Immature natural killer cell (primary cell): ENCODE measurements at regions not wholly inside any gene's neighbourhood (a gene's known extent, or its start where the extent isn't known, plus 50 kb on each side); places are given as distances from the start of the nearest gene placed in this dataset.

Source experiments
- DNase-seq, 3 donors: peaks; one replicate each; pipeline ENCODE4 v3.0.0; 2022; ENCODE audit warnings: mixed read lengths in 1 of 3
- H3K27ac Mint-ChIP-seq, 6 donors: one replicate each; pipeline ENCODE4 v1.8.0; 2020; ENCODE audit warnings: mixed read lengths in 6 of 6, mild to moderate bottlenecking in 5 of 6, inconsistent platforms in 4 of 6, moderate library complexity in 3 of 6
- H3K27me3 Mint-ChIP-seq, 3 donors: one replicate each; pipeline ENCODE4 v1.8.0; 2020 to 2021; ENCODE audit warnings: low read depth in 3 of 3, mild to moderate bottlenecking in 3 of 3, mixed read lengths in 3 of 3, moderate library complexity in 3 of 3, inconsistent platforms in 1 of 3
- H3K36me3 Mint-ChIP-seq, 3 donors: one replicate each; pipeline ENCODE4 v1.8.0; 2020; ENCODE audit warnings: mixed read lengths in 3 of 3, inconsistent platforms in 2 of 3, mild to moderate bottlenecking in 2 of 3
- H3K4me1 Mint-ChIP-seq, 2 donors: one replicate each; pipeline ENCODE4 v1.8.0; 2020; ENCODE audit warnings: inconsistent platforms in 2 of 2, mild to moderate bottlenecking in 2 of 2, mixed read lengths in 2 of 2, moderate library complexity in 1 of 2
- H3K4me3 Mint-ChIP-seq, 5 donors: one replicate each; pipeline ENCODE4 v1.8.0; 2020; ENCODE audit warnings: mild to moderate bottlenecking in 5 of 5, mixed read lengths in 5 of 5, inconsistent platforms in 3 of 5, moderate library complexity in 3 of 5
- H3K9me3 Mint-ChIP-seq, 6 donors: one replicate each; pipeline ENCODE4 v1.8.0; 2020; ENCODE audit warnings: mild to moderate bottlenecking in 6 of 6, mixed read lengths in 6 of 6, inconsistent platforms in 4 of 6, moderate library complexity in 3 of 6

DNA sequence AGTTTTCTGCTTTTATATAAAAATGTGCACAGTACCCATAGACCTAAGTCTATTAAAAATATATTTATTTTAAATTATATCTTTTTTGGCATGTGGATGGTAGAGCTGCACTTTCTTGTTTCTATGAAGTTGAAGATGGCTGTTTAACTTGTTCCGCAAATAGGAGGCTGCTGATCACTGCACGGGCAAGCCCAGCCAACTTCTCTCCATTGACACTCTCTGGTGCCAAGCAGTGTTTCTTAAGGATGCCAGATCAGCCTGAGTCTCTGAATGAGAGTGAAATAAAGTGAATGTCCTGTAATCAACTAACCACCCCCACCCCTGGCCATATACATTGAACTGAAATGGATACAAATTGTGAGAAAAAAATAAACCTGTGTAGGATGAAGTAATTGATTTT lies 202.9 kb upstream of the KLHL1 start:
- DNase-seq: no peak
- Mint-ChIP-seq H3K36me3 (no peaks in the 10 kb centered on the region), H3K4me1 (no peaks in the 10 kb centered on the region), H3K9me3 (peaks cover 5 to 36% (median 13%) of the 10 kb centered on the region in 6 donors), H3K27me3 (peaks cover 0 to 3% (median 0%) of the 10 kb centered on the region in 3 donors), H3K27ac (no peak overlapping the region), H3K4me3 (no peak overlapping the region)

DNA sequence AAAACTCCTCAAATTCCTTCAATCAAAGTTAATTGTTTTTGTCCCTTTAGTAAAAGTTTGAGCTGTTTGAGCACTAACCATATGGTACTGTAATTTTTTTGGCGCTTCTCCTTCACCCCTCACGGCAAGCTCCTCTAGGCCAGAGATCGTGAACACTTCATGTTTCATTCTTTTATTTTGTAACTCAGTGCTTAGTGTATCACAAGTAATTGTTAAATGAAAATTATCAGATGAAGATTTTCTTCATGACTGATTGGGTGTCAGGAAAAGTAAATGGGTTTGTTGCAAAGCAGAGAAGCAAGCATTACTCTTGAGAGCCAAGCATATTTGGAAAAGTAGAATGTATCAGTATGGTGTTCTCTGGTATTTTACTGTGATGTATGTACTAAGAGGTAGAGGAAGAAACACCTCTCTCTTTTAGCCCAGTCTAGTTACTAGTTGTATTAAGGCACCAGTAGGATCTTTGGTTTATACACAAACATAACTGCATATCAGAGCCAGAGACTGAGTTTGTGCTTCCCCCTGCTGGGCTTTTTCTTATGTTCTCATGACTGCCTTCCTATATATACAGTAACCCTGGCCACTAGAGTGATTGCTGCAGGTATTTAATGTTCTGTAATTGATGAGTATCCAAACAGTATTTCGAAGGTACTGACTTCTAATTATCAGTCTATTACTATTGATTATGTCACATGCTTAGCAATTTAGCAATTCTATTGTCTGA lies 202.3 kb upstream of the KLHL1 start:
- Mint-ChIP-seq H3K4me3 (no peak overlapping the region), H3K36me3 (no peaks in the 10 kb centered on the region), H3K9me3 (peaks cover 5 to 36% (median 13%) of the 10 kb centered on the region in 6 donors), H3K4me1 (no peaks in the 10 kb centered on the region), H3K27me3 (peaks cover 0 to 3% (median 0%) of the 10 kb centered on the region in 3 donors), H3K27ac (no peak overlapping the region)
- DNase-seq: no peak

DNA sequence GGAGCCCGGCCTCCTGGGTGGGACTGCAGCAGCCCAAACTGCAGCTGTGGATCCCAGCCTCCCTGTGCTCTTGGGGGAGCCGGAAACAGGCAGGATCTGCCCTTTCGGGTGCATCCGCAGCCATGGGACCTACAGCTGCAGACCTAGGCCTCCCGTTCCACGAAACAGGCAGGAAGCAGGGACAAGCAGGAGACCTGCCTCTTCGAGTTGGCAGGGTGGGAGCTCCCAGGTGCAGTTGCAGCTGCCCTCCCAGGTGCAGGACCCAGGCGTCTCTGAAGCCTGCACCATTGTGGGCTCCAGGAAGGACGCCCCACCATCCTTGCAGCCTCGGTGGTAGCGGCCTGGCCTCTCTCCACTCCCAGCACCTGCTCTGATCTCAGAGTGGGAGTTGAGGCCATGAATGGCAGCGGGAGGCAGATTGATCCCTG lies 189.0 kb upstream of the KLHL1 start:
- H3K27me3 Mint-ChIP-seq: peaks cover 0 to 2% (median 0%) of the 10 kb centered on the region in 3 donors
- H3K9me3 Mint-ChIP-seq: peaks cover 20 to 66% (median 43%) of the 10 kb centered on the region in 6 donors
- no peak for DNase-seq
- H3K4me1 Mint-ChIP-seq: no peaks in the 10 kb centered on the region
- no peak overlapping the region for H3K4me3 Mint-ChIP-seq
- H3K36me3 Mint-ChIP-seq: peaks cover 0 to 6% (median 0%) of the 10 kb centered on the region in 3 donors
- no peak overlapping the region for H3K27ac Mint-ChIP-seq

DNA sequence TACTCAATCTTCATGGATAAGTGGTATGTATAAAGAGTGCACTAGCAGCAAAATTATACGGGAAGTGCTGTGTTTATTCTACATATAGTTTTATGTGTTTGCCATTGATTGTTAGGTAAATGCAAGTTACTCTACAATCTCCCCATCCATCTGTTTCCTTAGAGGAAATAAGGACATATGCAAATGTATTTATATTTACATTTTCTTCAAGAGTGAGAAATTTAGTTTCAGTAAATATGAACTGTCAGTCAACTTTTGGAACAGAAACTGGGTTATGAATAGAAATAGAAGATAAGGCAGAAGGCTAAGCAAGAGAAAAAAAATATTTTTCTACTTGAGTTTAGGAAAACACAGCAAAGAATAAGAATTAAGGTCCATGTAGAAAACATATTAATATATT lies 176.1 kb upstream of the KLHL1 start:
- H3K36me3 Mint-ChIP-seq: no peaks in the 10 kb centered on the region
- no peak overlapping the region for H3K4me3 Mint-ChIP-seq
- no peaks in the 10 kb centered on the region for H3K4me1 Mint-ChIP-seq
- H3K27me3 Mint-ChIP-seq: peaks cover 0 to 1% (median 0%) of the 10 kb centered on the region in 3 donors
- H3K9me3 Mint-ChIP-seq: peaks cover 13 to 56% (median 26%) of the 10 kb centered on the region in 6 donors
- DNase-seq: no peak
- H3K27ac Mint-ChIP-seq: no peak overlapping the region

DNA sequence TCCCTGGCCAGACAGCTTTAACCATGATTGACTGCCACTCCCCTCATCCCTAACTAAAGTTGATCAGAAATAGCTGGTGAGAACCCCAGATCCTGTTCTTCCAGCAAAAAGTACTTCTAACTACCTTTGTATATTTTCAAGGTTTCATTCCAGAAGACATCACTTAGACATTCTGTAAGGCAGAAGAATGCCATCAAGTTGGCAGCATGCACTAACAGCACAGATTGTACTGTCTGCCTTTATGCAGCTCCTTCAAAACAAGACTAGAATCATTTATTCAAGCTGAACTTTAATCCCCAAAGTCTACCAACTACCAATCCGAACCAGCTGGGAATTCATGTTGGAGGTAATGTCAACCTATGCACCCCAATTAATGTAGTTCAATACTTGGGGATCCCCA lies 167.6 kb upstream of the KLHL1 start:
- Mint-ChIP-seq H3K36me3 (no peaks in the 10 kb centered on the region), H3K4me3 (no peak overlapping the region), H3K9me3 (peaks cover 0 to 24% (median 16%) of the 10 kb centered on the region in 6 donors), H3K27ac (no peak overlapping the region), H3K27me3 (no peaks in the 10 kb centered on the region), H3K4me1 (no peaks in the 10 kb centered on the region)
- no peak for DNase-seq

DNA sequence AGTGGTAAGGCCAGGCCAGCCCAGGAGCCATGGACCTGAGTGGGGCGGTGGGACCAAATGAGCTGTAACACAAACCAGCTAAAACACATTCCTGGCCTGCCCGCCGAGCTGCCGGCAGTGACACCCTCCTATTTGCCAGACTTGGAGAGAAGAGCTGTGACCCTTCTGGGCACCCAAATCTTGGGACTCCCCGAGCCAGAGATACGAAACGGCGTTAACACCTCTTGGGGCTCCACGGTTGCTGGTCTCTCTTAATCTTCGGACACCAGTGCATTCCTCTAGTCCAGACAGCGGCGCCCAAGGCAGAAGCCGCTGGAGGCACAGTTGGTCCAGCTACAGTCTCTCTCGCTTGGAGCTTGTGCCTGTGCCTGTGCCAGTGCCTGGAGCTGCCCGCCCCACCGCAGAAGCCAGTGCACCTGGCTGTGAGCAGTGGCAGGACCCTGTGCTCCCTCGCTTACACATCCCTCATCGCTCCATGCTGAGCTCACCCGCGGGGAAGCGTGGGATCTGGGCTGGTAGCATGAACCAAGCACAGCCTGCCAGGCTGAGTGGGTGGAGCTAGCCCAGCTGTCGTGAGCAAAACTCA lies 147.2 kb upstream of the KLHL1 start:
- Mint-ChIP-seq H3K27ac (no peak overlapping the region), H3K36me3 (no peaks in the 10 kb centered on the region), H3K4me1 (no peaks in the 10 kb centered on the region), H3K9me3 (peaks cover 7 to 73% (median 33%) of the 10 kb centered on the region in 6 donors), H3K27me3 (no peaks in the 10 kb centered on the region), H3K4me3 (no peak overlapping the region)
- DNase-seq: no peak

DNA sequence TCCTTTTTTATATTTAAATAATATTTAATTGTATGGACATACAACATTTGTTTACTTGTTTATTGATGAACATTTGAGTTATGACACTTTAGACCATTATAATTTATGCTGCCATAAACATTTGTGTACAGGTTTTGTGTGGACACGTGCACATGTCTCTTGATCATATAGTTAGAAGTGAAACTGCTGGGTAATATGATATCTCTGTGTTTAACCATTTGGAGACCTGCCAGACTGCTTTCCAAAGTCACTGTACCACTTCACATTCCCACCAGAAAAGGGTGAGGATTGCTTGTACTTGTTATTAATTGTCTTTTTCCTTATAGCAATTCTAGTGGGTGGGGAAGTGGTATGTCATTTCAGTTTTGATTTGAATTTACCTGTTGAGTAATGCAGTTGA lies 145.6 kb upstream of the KLHL1 start:
- Mint-ChIP-seq H3K27me3 (no peaks in the 10 kb centered on the region), H3K4me1 (no peaks in the 10 kb centered on the region), H3K36me3 (no peaks in the 10 kb centered on the region), H3K27ac (no peak overlapping the region), H3K9me3 (peaks cover 13 to 75% (median 45%) of the 10 kb centered on the region in 6 donors), H3K4me3 (no peak overlapping the region)
- no peak for DNase-seq

DNA sequence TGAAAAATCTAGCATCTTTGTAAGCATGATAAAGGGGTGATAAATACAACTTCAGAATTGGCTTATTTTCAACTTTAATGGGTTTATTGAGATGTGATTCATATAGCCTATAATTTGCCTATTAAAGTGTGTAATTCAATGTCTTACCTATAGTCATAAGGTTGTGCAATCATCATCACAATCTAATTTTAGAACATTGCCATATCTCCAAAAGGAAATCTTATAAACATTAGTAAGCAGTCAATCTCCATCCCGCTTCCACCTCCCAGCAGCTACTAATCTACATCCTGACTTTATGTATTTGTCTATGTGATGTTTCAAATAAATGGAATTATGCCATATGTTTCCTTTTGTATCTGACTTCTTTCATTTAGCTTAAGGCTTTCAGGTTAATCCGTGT lies 145.2 kb upstream of the KLHL1 start:
- DNase-seq: no peak
- peaks cover 13 to 79% (median 46%) of the 10 kb centered on the region in 6 donors for H3K9me3 Mint-ChIP-seq
- H3K4me3 Mint-ChIP-seq: no peak overlapping the region
- no peaks in the 10 kb centered on the region for H3K4me1 Mint-ChIP-seq
- no peaks in the 10 kb centered on the region for H3K36me3 Mint-ChIP-seq
- H3K27me3 Mint-ChIP-seq: no peaks in the 10 kb centered on the region
- H3K27ac Mint-ChIP-seq: no peak overlapping the region

DNA sequence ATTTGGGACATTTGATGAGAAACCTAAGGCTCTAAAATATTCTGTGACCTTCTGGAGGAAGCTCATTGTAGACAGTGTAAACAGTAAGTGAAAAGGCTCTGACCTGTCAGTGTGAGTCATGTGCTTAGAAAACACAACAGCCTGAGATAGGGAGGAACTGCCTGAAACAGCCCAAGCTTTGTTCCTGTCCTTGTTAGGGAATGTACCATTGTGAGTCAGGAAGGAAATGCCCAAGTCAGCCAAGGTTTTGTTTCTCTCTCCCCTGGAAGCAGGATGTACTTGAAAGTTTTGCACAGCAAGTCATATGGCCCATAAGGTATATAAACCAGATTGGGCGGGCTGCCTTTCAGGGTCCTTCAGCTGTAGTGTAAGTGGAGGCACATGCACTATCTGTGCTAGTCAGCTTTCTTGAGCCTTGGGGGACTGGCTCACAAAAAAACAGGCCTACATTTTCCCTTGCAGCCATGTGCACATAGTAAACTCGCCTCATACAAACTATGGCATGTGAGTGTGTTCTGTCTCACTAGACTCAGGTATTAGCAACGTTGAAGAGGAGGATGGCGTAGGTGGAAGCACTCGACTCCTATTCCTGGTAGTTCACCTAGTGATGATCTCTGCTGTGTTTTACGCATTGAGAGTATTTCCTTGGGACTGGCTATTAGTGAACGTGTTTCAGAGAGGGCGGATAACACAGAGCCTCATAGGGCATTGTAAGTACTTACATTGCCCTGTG lies 141.2 kb upstream of the KLHL1 start:
- H3K4me3 Mint-ChIP-seq: no peak overlapping the region
- H3K9me3 Mint-ChIP-seq: peaks cover 8 to 55% (median 33%) of the 10 kb centered on the region in 6 donors
- H3K36me3 Mint-ChIP-seq: no peaks in the 10 kb centered on the region
- no peaks in the 10 kb centered on the region for H3K27me3 Mint-ChIP-seq
- DNase-seq: no peak
- H3K4me1 Mint-ChIP-seq: no peaks in the 10 kb centered on the region
- no peak overlapping the region for H3K27ac Mint-ChIP-seq

DNA sequence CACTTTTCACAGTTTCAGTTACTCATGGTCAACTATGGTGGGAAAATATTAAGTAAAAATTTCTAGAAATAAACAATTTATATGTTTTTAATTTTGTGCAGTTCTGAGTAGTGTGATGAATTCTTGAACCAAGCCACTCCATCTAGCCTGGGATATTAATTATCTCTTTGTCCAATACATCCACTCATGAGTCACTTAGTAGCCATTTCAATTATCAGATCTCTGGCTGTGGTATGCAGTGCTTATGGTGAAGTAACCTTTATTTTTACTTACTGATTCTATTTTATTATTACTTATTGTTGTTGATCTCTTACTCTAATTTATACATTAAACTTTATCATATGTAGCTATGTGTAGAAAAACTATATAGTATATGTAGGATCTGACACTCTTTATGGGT lies 128.9 kb upstream of the KLHL1 start:
- no peaks in the 10 kb centered on the region for H3K4me1 Mint-ChIP-seq
- no peak overlapping the region for H3K4me3 Mint-ChIP-seq
- H3K27me3 Mint-ChIP-seq: peaks cover 0 to 2% (median 0%) of the 10 kb centered on the region in 3 donors
- H3K9me3 Mint-ChIP-seq: peaks cover 4 to 48% (median 30%) of the 10 kb centered on the region in 6 donors
- H3K27ac Mint-ChIP-seq: no peak overlapping the region
- no peaks in the 10 kb centered on the region for H3K36me3 Mint-ChIP-seq
- DNase-seq: no peak

DNA sequence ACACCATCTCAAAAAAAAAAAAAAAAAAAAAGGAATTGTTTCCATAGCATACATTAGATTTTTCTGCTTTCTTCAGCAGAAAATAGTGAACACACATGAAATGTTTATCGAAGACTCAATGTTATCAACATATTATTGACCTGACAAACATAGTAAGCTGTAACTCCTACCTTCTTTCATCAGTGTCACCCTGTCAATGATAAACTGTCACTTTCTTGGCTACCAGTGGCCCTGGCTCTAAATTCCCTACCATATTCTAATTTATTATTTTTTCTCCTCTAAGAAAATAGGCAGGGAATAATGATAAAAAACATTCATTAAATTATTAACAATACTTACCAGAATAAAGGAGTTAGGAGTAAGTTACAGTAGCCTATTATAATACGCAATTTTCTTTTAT lies 127.3 kb upstream of the KLHL1 start:
- H3K27me3 Mint-ChIP-seq: peaks cover 0 to 2% (median 0%) of the 10 kb centered on the region in 3 donors
- peaks cover 5 to 42% (median 26%) of the 10 kb centered on the region in 6 donors for H3K9me3 Mint-ChIP-seq
- no peaks in the 10 kb centered on the region for H3K36me3 Mint-ChIP-seq

DNA sequence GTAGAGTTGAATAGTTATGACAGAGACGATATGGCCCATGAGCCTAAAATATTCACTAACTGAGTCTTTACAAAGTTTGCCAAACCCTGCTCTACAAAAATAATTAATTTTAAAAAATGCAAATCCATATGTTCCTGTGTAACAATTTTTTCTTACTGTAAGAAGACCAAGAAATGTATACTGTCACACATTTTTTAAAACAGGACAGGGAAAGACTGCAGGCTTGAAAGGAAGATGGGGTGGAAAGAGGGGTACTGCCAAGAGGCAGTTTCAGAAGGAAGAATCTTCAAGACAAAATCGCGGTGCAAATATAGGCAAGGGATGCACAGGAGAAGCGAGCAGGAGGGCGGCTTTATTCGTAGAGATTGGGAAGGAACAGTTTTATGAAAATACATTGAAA lies 115.7 kb upstream of the KLHL1 start:
- Mint-ChIP-seq H3K4me3 (no peak overlapping the region), H3K36me3 (peaks cover 0 to 6% (median 0%) of the 10 kb centered on the region in 3 donors), H3K9me3 (peaks cover 12 to 33% (median 26%) of the 10 kb centered on the region in 6 donors), H3K4me1 (no peaks in the 10 kb centered on the region), H3K27me3 (peaks cover 0 to 1% (median 0%) of the 10 kb centered on the region in 3 donors), H3K27ac (no peak overlapping the region)
- no peak for DNase-seq

More for the DNA sequence above, 127.3 kb upstream of the KLHL1 start:
- DNase-seq: no peak
- H3K4me3 Mint-ChIP-seq: no peak overlapping the region
- no peak overlapping the region for H3K27ac Mint-ChIP-seq
- no peaks in the 10 kb centered on the region for H3K4me1 Mint-ChIP-seq

DNA sequence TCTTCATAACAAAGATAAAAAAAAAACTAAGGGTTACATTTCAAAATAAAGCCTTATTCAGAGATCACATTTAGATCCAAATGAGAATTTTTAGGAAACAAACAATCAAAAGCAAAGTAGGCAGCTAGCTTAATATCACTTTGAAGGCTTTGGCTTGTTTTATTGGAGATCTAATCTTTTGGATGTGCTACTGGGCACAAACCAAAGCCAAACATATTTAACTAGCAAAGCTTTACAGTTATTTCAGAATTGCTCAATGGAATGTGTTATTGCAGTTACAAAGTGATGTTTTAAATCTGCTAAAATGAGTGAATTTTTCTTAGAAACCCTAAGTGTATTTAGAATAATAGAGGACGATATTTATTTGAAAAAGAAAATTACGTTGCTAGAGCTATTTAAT lies 114.7 kb upstream of the KLHL1 start:
- DNase-seq: no peak
- Mint-ChIP-seq H3K4me1 (no peaks in the 10 kb centered on the region), H3K4me3 (no peak overlapping the region), H3K36me3 (peaks cover 0 to 6% (median 0%) of the 10 kb centered on the region in 3 donors), H3K9me3 (peaks cover 12 to 34% (median 25%) of the 10 kb centered on the region in 6 donors), H3K27ac (no peak overlapping the region), H3K27me3 (peaks cover 0 to 1% (median 0%) of the 10 kb centered on the region in 3 donors)

DNA sequence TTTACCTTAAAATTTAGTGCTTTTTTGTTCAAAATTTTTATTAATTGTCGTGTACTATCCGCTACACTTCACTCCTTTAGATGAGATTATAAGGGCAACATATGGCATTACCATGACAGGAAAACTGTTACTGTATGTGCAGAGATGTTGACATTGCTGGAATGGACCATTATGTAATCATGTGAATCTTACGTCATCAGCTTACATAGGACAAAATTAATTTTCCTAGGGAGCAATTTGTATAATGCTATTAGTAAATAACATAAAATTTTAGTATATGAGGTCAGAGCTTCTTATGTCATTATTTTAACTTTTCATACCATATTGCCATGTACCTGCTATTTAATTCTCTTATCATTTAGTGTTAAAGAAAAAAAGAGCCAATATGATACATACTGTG lies 110.4 kb upstream of the KLHL1 start:
- Mint-ChIP-seq H3K36me3 (no peaks in the 10 kb centered on the region), H3K4me3 (no peak overlapping the region), H3K27ac (no peak overlapping the region), H3K27me3 (no peaks in the 10 kb centered on the region), H3K9me3 (peaks cover 11 to 26% (median 16%) of the 10 kb centered on the region in 6 donors), H3K4me1 (no peaks in the 10 kb centered on the region)
- DNase-seq: no peak
